ENCODE measurements at regions not wholly inside any gene's neighbourhood (a gene's known extent, or its start where the extent isn't known, plus 50 kb on each side); places are given as distances from the start of the nearest gene placed in this dataset.
"Not testable (repeated sequence)": the region's sequence is repeated elsewhere in the genome, so short reads cannot be mapped to it uniquely, and the experiment has no call there.

DNA sequence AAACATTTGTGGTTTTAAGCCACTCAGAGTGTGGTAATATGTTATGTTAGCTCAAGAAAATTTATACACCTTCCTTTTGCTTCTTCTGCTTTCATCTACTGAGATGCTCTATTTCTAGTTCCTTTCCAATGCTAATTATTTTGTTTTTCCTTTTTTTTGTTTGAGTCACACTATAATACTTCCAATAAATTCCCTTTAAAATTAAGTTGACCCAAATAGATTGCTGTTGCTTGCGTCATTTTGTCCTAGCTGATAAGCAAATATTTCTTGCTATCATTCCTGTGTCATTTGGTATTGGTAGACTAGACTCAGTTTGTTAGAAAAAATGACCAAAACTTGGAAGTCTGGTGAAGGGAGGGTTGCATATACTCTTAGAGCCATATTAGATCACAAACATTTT, 437.0 kb upstream of the CNTN6 start:
- DNase-seq (ENCODE audit: low read depth) = no peak

DNA sequence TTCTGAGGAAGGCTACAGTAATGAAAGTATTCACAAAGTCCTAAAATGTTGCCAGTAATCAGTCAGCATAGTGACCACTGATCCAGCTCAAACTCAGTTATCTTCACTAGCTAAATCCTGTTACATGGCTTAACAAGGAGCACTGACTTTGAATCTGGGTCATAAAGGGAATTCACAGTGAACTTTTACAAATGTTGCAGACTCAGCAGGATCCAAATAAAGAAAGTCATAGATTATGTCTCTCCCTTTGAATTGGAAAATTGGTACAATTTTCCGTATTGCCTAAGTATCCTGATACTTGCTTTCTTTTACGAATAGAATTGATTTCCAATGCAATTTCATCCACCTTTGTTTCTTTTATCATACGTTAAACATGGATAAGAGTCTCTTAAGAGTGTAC, 431.5 kb upstream of the CNTN6 start:
- no peak for DNase-seq (ENCODE audit: low read depth)

DNA sequence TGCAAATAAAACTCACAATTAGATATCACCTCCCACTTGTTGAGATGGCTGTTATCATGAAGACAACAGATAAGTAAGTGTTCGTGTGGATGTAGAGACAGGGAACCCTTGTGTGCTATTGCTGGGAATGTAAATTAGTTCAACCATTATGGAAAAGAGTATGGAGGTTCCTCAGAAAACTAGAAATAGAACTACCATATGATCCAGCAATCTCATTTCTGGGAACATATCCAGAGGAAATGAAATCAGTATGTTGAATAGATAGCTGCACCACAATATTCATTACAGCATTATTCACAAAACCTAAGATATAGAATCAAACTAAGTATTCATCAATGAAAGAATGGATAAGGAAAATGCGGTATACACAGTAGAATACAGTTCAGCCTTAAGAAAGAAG, 418.7 kb upstream of the CNTN6 start:
- DNase-seq (ENCODE audit: low read depth) = no peak

DNA sequence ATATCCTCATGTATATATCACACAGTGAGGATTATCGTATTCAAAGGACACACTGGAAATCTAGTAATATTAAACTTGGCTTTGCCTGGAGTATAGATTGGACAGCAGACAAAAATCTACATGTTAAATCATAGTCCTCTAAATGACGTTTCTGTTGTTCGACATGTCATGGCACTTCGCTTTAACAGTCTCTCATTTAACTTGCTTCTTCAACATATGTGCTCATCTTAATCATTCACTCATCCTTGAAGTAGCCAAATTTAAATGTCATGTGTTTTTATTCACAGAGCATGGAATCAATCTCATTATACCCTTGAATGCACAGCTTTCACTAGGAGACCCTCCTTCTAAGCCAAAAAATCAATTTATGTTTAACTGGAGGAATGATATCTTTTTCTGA, 417.0 kb upstream of the CNTN6 start:
- DNase-seq (ENCODE audit: low read depth) = no peak

DNA sequence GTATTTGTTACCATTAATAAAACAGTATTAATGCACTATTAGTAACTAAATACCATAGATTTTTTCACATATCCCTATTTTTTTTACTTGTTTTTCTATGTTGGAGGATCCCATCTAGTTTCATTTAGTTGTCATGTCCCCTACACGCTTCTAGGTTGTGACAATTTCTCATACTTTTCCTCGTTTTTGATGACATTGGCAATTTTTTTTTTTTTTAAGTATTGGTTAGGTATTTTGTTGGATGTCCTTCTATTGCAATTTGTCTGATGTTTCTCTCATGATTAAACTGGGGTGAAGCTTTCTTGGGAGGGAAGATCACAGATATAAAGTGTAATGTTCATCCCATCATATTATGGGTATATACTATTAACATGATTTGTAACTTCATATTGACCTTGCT, 409.1 kb upstream of the CNTN6 start:
- DNase-seq (ENCODE audit: low read depth) = no peak

DNA sequence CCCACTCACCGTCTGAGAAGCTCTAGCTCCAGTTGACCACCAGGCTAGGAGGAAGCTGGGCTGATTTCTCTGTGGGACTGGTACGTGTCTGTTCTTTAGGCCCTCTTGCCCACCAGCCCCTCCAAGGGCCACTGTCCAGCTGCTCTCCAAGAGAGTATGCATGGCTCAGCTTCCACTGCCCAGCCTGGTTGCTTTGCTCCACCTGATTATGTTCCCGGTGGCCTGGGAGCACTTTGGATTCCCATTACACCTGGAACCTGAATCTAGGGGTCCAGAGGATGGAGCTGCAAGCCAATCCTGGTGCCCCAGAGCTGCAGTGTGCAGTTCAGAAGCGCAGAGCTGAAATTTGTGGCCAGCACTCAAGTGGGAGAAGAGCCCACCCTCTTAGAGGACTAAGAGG, 402.1 kb upstream of the CNTN6 start:
- no peak for DNase-seq (ENCODE audit: low read depth)

DNA sequence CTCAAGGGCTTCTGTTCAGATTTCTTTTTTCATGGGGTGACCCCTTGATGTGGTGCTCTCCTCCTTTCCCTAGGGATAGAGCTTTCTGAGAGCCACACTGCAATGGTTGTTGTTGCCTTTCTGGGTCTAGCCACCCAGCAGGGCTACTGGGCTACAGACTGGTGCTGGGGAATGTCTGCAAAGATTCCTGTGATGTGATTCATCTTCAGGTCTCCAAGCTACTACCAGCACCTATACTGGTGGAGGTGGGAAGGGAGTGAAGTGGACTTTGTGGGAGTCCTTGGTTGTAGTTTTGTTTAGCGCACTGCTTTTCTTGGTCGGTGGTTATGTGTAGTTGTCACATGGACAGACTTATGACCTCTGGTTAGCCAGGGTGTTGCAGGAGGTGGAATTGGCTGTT, 392.3 kb upstream of the CNTN6 start:
- no peak for DNase-seq (ENCODE audit: low read depth)

DNA sequence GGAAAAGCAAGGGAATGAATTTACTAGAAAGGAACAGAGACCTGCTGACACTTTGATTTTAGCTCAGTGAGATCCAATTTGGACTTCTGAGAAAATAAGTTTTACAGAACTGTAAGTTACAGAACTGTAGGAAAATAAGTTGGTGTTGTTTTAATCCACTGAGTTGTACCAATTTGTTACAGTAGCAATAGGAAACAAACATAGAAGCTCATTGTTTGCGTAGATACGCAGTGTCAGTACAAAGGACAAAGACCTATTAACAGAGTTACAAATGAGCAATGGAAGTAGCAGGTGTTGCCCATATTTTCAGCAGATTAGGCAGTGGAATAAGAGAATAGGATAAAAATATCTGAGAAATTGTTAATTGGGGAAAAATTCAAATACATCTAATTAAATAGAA, 385.8 kb upstream of the CNTN6 start:
- no peak for DNase-seq (ENCODE audit: low read depth)

DNA sequence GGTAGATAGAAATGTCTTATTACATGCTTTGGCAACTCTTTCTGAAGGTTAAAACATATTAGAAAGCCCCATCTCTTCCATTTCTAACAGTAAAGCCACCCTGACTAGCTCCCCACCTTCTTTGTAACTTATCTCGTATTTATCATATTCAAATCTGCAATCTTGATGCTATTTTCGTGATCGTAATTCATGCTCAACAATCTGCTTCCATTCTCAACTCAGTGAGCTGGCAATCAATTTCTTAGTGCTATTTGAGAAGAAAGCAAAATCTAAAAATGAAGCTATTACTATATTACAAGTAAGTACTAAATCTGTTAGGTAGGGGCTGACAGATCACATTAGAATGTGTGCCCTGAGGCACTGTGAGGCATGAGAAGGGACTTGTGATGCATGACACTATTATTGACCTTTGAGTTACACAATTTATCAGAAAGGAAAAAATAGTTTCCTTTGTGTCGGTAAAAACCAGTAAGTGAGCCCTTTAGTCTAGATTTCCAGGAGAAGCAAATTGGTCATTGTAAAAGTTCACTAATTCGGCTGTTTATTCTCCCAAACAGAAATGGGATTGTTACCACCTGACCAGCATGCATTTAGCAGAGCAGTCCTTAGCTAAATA, 379.7 kb upstream of the CNTN6 start:
- no peak for DNase-seq (ENCODE audit: low read depth)

DNA sequence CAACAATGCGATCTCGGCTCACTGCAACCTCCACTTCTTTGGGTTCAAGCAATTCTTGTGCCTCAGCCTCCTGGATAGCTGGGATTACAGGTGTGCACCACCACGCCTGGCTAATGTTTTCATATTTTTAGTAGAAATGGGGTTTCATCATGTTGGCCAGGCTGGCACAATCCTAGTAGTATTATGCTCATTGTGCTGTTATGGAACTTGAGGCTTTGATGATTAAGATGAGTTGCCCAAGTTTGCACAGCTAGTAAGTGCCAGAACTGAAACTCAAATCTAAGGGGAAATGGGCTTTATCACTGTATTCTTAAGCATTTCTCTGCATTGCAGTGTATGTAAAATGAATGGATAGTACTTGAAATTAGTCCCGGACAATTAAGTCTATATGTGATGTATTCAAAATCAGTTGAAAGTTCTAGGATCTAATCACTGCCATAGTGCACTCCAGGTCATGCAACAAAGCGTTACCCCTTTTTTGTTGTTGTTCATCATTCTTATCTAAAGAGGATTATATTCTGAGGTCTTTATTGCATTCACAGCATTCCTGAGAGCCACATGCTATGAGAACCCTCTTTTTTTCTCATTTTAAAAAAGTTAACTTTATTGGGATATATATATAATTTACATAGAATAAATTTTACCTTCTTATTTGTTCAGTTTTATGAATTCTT, 378.7 kb upstream of the CNTN6 start:
- DNase-seq (ENCODE audit: low read depth) = no peak

DNA sequence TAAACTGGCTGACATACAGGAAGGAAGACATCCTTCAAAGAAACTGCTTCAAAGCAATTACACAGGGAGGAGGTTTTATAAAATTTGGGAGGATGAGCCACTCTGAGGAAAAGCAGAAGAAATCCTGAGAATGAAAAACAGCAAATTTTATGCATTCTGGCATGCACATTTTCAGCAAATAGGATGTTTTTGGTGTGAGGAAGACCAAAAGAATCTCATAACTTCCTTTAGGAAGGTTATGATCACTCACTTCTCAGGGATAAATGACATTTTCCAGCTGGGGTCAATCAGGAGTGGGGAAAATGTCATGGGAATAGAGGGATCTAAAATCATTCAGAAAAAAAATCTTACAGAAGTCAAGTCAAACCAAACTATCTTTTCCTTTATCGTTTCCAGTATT, 371.7 kb upstream of the CNTN6 start:
- DNase-seq (ENCODE audit: low read depth) = no peak

DNA sequence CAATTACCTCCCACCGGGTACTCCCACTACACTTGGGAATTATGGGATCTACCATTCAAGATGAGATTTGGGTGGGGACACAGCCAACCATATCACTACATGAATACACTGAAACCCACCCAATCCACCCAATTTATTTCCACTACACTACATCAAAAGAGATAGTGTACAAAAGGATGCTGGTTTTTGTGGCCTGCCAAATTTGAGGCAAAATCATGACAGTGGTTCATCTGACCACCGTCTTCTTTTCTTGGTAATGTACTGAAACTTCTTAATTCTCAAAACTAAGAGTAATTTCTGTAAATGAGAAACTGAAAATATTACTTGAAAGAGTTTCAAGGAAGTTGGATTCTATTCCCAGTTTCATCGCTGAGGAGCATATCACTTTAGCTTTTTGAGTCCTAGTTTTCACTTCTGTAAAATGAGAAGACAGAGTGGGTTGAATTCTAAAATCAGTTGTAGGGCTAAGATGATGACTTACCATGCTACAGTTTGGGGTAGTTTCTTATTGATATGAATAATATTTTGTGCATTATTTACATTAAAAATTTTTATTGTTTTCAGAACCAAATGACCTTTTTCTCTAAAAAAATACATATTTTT, 360.4 kb upstream of the CNTN6 start:
- no peak for DNase-seq (ENCODE audit: low read depth)

DNA sequence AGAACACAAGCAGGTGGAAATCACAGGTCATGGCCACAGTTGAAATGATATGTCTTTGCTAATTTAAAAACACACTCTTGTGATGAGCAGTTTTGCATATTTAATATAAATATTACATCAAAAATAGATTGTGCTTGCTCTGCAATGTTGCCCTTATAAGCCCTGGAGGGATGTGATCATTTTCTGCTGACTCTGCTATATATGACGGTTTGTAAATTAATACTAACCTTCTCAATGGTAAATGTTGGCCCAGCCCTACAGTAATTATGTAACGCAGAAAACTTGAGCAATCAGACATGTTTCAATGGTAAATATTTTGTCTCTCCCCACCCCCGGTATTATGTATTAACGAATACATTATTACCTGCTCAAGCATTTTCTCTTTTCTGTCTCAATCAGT, 359.5 kb upstream of the CNTN6 start:
- no peak for DNase-seq (ENCODE audit: low read depth)

DNA sequence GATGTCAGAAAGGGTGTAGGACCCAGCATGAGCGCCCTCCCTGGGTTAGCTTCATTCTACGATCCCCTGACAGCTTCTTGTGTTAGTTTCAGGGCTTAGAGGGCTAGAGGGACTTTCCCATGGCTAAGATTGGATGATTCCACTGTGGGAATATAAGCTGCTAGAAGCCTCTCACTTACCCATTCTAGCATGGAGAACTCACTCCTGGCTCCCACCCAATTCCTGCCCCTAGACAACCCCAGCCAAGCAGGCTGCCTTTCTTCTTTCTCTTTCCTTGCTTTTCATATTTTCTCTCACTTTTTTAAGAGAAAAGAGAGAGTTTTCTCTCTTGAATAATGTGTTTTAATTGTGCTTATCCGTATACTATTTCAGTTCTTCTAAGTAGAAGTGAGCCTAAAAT, 335.1 kb upstream of the CNTN6 start:
- DNase-seq (ENCODE audit: low read depth) = no peak

DNA sequence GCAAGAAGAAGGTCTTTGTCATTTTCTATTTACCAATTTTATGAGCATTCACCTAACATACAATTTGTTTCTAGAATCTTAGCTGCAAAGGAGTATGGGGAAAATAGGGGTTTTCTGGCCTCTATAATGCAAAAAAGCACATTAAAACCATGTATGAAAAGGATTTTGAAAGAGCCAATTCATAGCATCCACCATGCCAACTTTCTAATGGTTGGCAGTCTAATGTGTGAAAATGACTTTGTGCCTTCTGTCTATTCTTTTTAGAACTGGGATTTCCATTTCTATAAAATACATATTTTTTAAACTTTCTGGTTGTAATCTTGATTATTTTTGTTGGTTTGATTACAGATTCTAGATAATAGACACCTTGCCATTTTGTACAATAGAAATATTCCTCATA, 333.7 kb upstream of the CNTN6 start:
- no peak for DNase-seq (ENCODE audit: low read depth)

DNA sequence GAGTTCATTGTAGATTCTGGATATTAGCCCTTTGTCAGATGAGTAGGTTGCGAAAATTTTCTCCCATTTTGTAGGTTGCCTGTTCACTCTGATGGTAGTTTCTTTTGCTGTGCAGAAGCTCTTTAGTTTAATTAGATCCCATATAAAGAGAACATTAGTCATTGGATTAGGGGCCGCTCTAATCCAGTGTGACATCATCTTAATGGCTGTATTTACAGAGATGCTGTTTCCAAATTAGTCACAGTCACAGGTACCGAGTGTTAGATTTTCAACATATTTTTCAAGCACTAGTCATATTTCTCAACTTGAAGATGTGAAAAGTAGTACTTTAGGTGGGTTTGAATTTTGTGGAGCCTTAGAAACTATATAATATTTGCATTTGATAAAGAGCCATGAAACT, 319.4 kb upstream of the CNTN6 start:
- DNase-seq (ENCODE audit: low read depth) = not testable (repeated sequence)

DNA sequence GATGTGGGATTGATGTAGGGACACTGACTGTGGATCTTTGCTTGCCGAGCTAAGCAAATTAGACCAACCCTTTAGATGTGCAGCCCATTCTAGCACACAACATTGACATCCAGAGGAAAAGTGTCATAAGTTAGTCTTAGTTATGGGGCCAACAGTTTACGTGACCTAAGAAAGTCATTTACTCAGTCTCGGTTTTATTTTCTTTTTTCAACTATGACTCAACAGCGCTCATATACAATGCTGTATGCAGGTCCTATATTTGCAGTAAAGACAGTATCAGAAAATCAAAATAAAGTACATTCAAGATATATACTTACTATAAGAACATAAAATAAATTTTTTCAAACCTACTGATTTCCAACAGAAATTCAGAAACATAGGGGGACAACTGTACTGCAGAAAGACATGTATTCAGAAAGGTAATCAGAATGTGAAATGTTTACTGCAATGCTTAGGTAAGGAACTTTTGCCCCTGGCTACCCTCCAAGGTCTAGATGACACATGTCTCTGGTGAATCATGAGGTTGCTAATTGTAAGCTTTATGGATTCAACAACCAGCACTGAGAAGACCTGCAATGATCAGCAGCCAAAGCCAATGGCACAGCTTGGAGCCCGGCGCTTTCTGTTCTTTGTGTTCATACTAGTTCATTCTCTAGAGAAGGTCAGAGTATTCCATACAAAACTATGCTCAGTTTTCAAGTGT, 317.5 kb upstream of the CNTN6 start:
- DNase-seq (ENCODE audit: low read depth) = no peak

DNA sequence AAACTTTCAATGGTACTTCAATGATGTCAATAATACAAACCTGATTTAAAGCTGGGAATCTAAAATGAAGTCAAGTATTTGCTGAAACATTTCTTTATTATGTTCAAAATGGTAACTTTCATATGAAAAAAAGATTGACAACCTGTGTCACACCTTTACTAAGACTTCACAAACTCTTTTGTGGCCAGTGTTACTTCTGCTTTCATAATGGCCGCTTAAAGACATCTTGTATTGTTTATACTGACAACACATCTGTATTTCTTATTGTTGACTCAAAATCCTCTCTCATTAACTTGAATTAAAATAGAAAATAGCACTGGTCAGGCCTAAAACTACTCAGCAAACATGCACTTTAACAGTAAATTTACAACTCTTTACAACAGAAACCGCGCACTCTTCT, 312.3 kb upstream of the CNTN6 start:
- DNase-seq (ENCODE audit: low read depth) = no peak

DNA sequence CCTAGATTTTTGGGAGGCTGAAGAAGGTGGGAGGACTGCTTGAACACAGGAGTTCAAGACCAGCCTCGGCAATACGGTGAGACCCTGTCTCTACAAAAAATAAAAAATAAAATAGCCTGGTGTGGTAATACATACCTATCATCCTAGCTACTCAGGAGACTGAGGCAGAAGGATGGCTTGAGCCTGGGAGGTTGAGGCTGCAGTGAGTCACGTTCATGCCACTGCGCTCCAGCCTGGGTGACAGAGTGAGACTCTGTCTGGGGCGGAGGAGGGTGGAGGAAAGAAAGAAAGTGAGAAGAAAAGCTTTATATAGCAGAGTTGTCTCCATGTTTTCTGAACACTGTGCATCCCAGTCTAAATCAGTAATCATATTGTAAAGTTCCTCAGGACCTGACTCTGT, 301.4 kb upstream of the CNTN6 start:
- no peak for DNase-seq (ENCODE audit: low read depth)

DNA sequence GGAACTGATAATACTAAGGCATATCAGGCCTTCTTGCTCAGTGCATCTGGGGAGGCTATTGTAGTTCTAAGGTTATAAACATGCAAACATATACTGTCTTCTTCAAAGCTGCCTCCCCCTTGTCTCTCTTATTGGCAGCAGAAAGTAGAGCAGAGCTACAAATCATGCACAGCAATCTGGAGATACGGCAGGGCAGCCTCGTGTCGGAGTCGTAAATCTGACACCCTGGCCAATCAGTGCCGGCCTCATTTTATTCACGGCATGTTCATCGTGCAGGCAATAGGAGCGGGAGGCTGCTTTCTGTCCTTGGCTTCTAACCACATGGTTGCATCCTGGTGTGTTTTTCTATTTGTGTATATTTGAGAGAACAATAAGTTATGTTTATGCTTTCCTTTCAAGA, 300.2 kb upstream of the CNTN6 start:
- no peak for DNase-seq (ENCODE audit: low read depth)

DNA sequence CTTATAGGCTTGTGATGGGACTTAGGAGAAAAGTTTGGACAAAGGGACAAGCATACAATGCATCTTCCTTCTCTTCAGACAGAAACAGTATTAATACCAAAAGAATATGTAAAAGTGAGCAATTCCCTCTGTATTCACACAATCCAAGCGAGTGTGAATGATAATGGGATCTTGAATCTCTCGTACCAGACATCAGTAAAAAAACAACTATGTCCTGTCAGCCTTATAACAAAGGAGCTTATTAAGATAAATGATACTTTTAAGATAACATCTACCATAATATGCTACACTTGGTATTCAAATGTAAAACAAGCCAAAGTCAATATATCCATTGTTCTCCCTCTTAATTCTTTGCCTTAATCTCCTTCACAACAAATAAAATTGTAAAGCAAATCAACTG, 288.6 kb upstream of the CNTN6 start:
- no peak for DNase-seq (ENCODE audit: low read depth)

DNA sequence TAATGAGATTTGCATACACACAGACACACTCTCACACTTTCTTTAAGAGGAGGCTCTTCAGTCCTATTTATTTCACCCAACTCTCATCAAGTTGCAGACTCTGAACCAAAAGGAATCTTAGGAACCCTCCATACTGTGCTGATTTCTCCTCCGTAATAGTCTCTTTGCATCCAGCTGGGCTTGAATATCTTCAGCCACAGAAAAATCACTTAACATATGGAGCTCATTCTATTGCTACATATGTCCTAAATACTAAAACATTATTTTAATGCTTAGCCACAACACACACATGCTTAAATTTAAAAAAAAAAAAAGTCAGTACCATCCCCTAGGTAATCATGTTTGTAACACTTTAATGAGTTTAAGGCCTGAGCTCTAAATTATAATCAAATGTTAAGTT, 287.5 kb upstream of the CNTN6 start:
- no peak for DNase-seq (ENCODE audit: low read depth)

DNA sequence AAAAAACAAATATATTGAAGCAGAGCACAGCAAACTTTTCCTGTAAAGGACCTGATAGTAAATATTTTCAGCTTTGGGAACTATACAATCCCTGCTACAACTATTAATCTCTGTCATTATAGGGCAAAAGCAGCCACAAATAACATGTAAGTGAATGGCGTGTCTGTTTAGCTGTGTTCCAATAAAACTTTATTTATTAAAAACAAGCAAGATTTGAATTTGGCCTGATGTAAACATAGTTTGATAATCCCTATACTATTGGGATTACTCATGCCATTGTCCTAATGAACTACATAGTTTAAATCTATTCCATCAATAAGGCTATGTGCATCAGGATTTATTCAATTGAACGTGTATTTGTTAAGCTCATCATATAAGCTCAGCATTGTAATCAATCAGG, 286.8 kb upstream of the CNTN6 start:
- no peak for DNase-seq (ENCODE audit: low read depth)

Measured in EH (cell line).